ENCODE measurements at regions not wholly inside any gene's neighbourhood (a gene's known extent, or its start where the extent isn't known, plus 50 kb on each side); places are given as distances from the start of the nearest gene placed in this dataset.

GRCh38 chr2:234438305-234438977 lies 58.4 kb downstream of the ARL4C start:
- no peak for DNase-seq
- H2AFZ ChIP-seq (ENCODE audit: low read length): no peak overlapping the region
- H3K4me2 ChIP-seq (ENCODE audit: low read depth, low read length, poor library complexity, severe bottlenecking): no peak overlapping the region
- H3K9me3 ChIP-seq (ENCODE audit: low read length): no peaks in the 10 kb centered on the region
- no peak overlapping the region for H3K27ac ChIP-seq (ENCODE audit: low read length)
- no peaks in the 10 kb centered on the region for H3K36me3 ChIP-seq (ENCODE audit: insufficient read depth, low read length)
- H4K20me1 ChIP-seq (ENCODE audit: insufficient read depth, low read depth, low read length): no peaks in the 10 kb centered on the region
- no peaks in the 10 kb centered on the region for H3K4me1 ChIP-seq (ENCODE audit: low read length)
- H3K9me2 ChIP-seq (replicated peaks; ENCODE audit: insufficient read depth, low read length): no peaks in the 10 kb centered on the region
- no peak overlapping the region for H3K4me3 ChIP-seq (ENCODE audit: low read length)
- H3K79me2 ChIP-seq (ENCODE audit: low read length): no peaks in the 10 kb centered on the region
- no peak overlapping the region for H3K9ac ChIP-seq (ENCODE audit: low read length)
- no peaks in the 10 kb centered on the region for H3K27me3 ChIP-seq (ENCODE audit: low read length)

GRCh38 chr2:234437642-234438304 lies 59.1 kb downstream of the ARL4C start:
- no peaks in the 10 kb centered on the region for H3K9me2 ChIP-seq (replicated peaks; ENCODE audit: insufficient read depth, low read length)
- H3K4me2 ChIP-seq (ENCODE audit: low read depth, low read length, poor library complexity, severe bottlenecking): no peak overlapping the region
- no peaks in the 10 kb centered on the region for H3K27me3 ChIP-seq (ENCODE audit: low read length)
- H3K4me1 ChIP-seq (ENCODE audit: low read length): no peaks in the 10 kb centered on the region
- no peaks in the 10 kb centered on the region for H4K20me1 ChIP-seq (ENCODE audit: insufficient read depth, low read depth, low read length)
- no peak overlapping the region for H2AFZ ChIP-seq (ENCODE audit: low read length)
- no peaks in the 10 kb centered on the region for H3K36me3 ChIP-seq (ENCODE audit: insufficient read depth, low read length)
- no peak overlapping the region for H3K27ac ChIP-seq (ENCODE audit: low read length)
- no peak for DNase-seq
- H3K79me2 ChIP-seq (ENCODE audit: low read length): no peaks in the 10 kb centered on the region
- H3K4me3 ChIP-seq (ENCODE audit: low read length): no peak overlapping the region
- no peak overlapping the region for H3K9ac ChIP-seq (ENCODE audit: low read length)
- no peaks in the 10 kb centered on the region for H3K9me3 ChIP-seq (ENCODE audit: low read length)

DNA sequence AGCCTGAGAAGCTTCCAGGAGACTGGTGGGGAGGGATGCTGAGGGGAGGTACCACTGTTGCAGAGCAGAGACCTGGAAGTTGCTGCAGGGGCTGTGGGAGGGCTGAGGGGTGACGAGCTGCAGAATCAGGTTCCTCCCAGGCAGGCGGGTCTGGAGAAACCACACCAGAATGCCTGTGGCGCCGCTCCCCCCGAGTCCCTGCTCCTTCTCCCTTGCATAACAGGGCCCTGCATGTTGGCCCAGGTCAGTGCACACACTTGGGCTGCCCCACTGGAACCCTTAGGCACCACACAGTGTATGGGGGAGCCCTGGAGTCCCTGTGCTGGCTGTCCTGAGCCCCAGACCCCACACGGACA lies 60.4 kb downstream of the ARL4C start:
- H2AFZ ChIP-seq (ENCODE audit: low read length): no peak overlapping the region
- no peak overlapping the region for H3K4me3 ChIP-seq (ENCODE audit: low read length)
- no peak overlapping the region for H3K4me2 ChIP-seq (ENCODE audit: low read depth, low read length, poor library complexity, severe bottlenecking)
- no peaks in the 10 kb centered on the region for H3K9me3 ChIP-seq (ENCODE audit: low read length)
- DNase-seq: no peak
- no peaks in the 10 kb centered on the region for H3K79me2 ChIP-seq (ENCODE audit: low read length)
- no peaks in the 10 kb centered on the region for H3K4me1 ChIP-seq (ENCODE audit: low read length)
- no peaks in the 10 kb centered on the region for H3K9me2 ChIP-seq (replicated peaks; ENCODE audit: insufficient read depth, low read length)
- H3K9ac ChIP-seq (ENCODE audit: low read length): no peak overlapping the region
- H3K27ac ChIP-seq (ENCODE audit: low read length): no peak overlapping the region
- H3K36me3 ChIP-seq (ENCODE audit: insufficient read depth, low read length): no peaks in the 10 kb centered on the region
- no peaks in the 10 kb centered on the region for H3K27me3 ChIP-seq (ENCODE audit: low read length)
- H4K20me1 ChIP-seq (ENCODE audit: insufficient read depth, low read depth, low read length): no peaks in the 10 kb centered on the region

- no peak for DNase-seq
- no peak overlapping the region for H3K4me2 ChIP-seq (ENCODE audit: low read depth, low read length, poor library complexity, severe bottlenecking)
- no peak overlapping the region for H3K27ac ChIP-seq (ENCODE audit: low read length)
- H2AFZ ChIP-seq (ENCODE audit: low read length): no peak overlapping the region
- no peaks in the 10 kb centered on the region for H3K79me2 ChIP-seq (ENCODE audit: low read length)
- H4K20me1 ChIP-seq (ENCODE audit: insufficient read depth, low read depth, low read length): no peaks in the 10 kb centered on the region
- H3K9me3 ChIP-seq (ENCODE audit: low read length): no peaks in the 10 kb centered on the region
- H3K36me3 ChIP-seq (ENCODE audit: insufficient read depth, low read length): no peaks in the 10 kb centered on the region
- H3K27me3 ChIP-seq (ENCODE audit: low read length): no peaks in the 10 kb centered on the region
- H3K9ac ChIP-seq (ENCODE audit: low read length): no peak overlapping the region
- H3K4me3 ChIP-seq (ENCODE audit: low read length): no peak overlapping the region
- H3K4me1 ChIP-seq (ENCODE audit: low read length): no peaks in the 10 kb centered on the region
- no peaks in the 10 kb centered on the region for H3K9me2 ChIP-seq (replicated peaks; ENCODE audit: insufficient read depth, low read length)
These were observed 60.9 kb downstream of the ARL4C start for GRCh38 chr2:234435836-234436481.

DNA sequence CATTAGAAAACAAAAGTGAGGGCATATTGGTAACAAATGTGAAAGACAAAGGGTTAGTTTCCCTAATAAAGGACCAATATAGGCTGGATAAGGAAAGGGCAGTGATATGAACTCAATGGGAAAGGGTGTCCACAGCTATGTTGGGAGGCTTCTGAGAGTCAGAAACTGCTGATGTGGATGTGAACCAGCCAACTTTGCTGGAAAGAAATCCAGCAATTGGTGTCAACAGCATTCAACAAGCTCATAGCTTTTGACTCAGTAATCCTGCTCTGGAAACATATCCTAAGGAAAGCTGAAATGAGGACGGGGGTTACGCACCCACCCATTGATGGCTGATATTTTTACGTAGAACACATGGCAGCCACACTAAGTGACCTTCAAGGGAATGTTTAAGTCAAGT lies 63.7 kb downstream of the ARL4C start:
- Histone ChIP-seq H3K27me3 (ENCODE audit: low read length) (no peaks in the 10 kb centered on the region), H3K9me3 (ENCODE audit: low read length) (no peaks in the 10 kb centered on the region), H3K36me3 (ENCODE audit: insufficient read depth, low read length) (no peaks in the 10 kb centered on the region), H3K27ac (ENCODE audit: low read length) (no peak overlapping the region), H4K20me1 (ENCODE audit: insufficient read depth, low read depth, low read length) (no peaks in the 10 kb centered on the region), H3K9me2 (replicated peaks; ENCODE audit: insufficient read depth, low read length) (no peaks in the 10 kb centered on the region), H3K4me2 (ENCODE audit: low read depth, low read length, poor library complexity, severe bottlenecking) (no peak overlapping the region), H3K79me2 (ENCODE audit: low read length) (no peaks in the 10 kb centered on the region), H3K9ac (ENCODE audit: low read length) (no peak overlapping the region), H3K4me1 (ENCODE audit: low read length) (no peaks in the 10 kb centered on the region), H3K4me3 (ENCODE audit: low read length) (no peak overlapping the region), H2AFZ (ENCODE audit: low read length) (no peak overlapping the region)
- DNase-seq: no peak

GRCh38 chr2:234430871-234431270 lies 66.0 kb downstream of the ARL4C start:
- Histone ChIP-seq H3K79me2 (ENCODE audit: low read length) (no peaks in the 10 kb centered on the region), H3K27ac (ENCODE audit: low read length) (no peak overlapping the region), H3K36me3 (ENCODE audit: insufficient read depth, low read length) (no peaks in the 10 kb centered on the region), H3K9me3 (ENCODE audit: low read length) (no peaks in the 10 kb centered on the region), H3K4me2 (ENCODE audit: low read depth, low read length, poor library complexity, severe bottlenecking) (no peak overlapping the region), H3K27me3 (ENCODE audit: low read length) (no peaks in the 10 kb centered on the region), H4K20me1 (ENCODE audit: insufficient read depth, low read depth, low read length) (no peaks in the 10 kb centered on the region), H3K9ac (ENCODE audit: low read length) (no peak overlapping the region), H2AFZ (ENCODE audit: low read length) (no peak overlapping the region), H3K4me3 (ENCODE audit: low read length) (no peak overlapping the region), H3K9me2 (replicated peaks; ENCODE audit: insufficient read depth, low read length) (no peaks in the 10 kb centered on the region), H3K4me1 (ENCODE audit: low read length) (no peaks in the 10 kb centered on the region)
- no peak for DNase-seq

- Histone ChIP-seq H3K9me2 (replicated peaks; ENCODE audit: insufficient read depth, low read length) (no peaks in the 10 kb centered on the region), H4K20me1 (ENCODE audit: insufficient read depth, low read depth, low read length) (no peaks in the 10 kb centered on the region), H3K4me3 (ENCODE audit: low read length) (no peak overlapping the region), H3K9ac (ENCODE audit: low read length) (no peak overlapping the region), H3K4me2 (ENCODE audit: low read depth, low read length, poor library complexity, severe bottlenecking) (no peak overlapping the region), H3K27ac (ENCODE audit: low read length) (no peak overlapping the region), H3K27me3 (ENCODE audit: low read length) (no peaks in the 10 kb centered on the region), H3K36me3 (ENCODE audit: insufficient read depth, low read length) (no peaks in the 10 kb centered on the region), H2AFZ (ENCODE audit: low read length) (no peak overlapping the region), H3K9me3 (ENCODE audit: low read length) (no peaks in the 10 kb centered on the region), H3K4me1 (ENCODE audit: low read length) (no peaks in the 10 kb centered on the region), H3K79me2 (ENCODE audit: low read length) (no peaks in the 10 kb centered on the region)
- peak; percentile 24 for DNase-seq
These were observed 67.6 kb downstream of the ARL4C start for GRCh38 chr2:234429265-234429664.

- no peaks in the 10 kb centered on the region for H3K36me3 ChIP-seq (ENCODE audit: insufficient read depth, low read length)
- H3K4me1 ChIP-seq (ENCODE audit: low read length): no peaks in the 10 kb centered on the region
- H3K9me2 ChIP-seq (replicated peaks; ENCODE audit: insufficient read depth, low read length): no peaks in the 10 kb centered on the region
- no peaks in the 10 kb centered on the region for H3K9me3 ChIP-seq (ENCODE audit: low read length)
- no peak overlapping the region for H3K4me3 ChIP-seq (ENCODE audit: low read length)
- H3K27me3 ChIP-seq (ENCODE audit: low read length): no peaks in the 10 kb centered on the region
- peak; percentile 16 for DNase-seq
- no peaks in the 10 kb centered on the region for H4K20me1 ChIP-seq (ENCODE audit: insufficient read depth, low read depth, low read length)
- H2AFZ ChIP-seq (ENCODE audit: low read length): no peak overlapping the region
- H3K4me2 ChIP-seq (ENCODE audit: low read depth, low read length, poor library complexity, severe bottlenecking): no peak overlapping the region
- no peak overlapping the region for H3K27ac ChIP-seq (ENCODE audit: low read length)
- no peaks in the 10 kb centered on the region for H3K79me2 ChIP-seq (ENCODE audit: low read length)
- no peak overlapping the region for H3K9ac ChIP-seq (ENCODE audit: low read length)
These were observed 69.5 kb downstream of the ARL4C start for GRCh38 chr2:234427081-234428061.
